H9 (cell line): ENCODE measurements at regions not wholly inside any gene's neighbourhood (a gene's known extent, or its start where the extent isn't known, plus 50 kb on each side); places are given as distances from the start of the nearest gene placed in this dataset.

Experiments used
- DNase-seq: peaks from one replicate; pipeline ENCODE4 v3.0.0-alpha.2; 2017
- H2AFZ ChIP-seq: one replicate; pipeline ENCODE4 v1.6.1; 2013; ENCODE audit warnings: mild to moderate bottlenecking, low read length, control low read depth, moderate library complexity
- H2AK5ac ChIP-seq: 2 replicates; pipeline ENCODE4 v1.6.1; 2013; ENCODE audit warnings: low read length, control low read depth, mixed read lengths; ENCODE audit not compliant: insufficient read length
- H2BK120ac ChIP-seq: one replicate; pipeline ENCODE4 v1.6.1; 2013; ENCODE audit warnings: low read depth, mild to moderate bottlenecking, low read length, control low read depth, inconsistent platforms; ENCODE audit not compliant: poor library complexity, severe bottlenecking
- H2BK12ac ChIP-seq: 2 replicates; pipeline ENCODE4 v1.6.1; 2013; ENCODE audit warnings: low read length, control low read depth, mixed read lengths, low read depth; ENCODE audit not compliant: insufficient read length
- H2BK15ac ChIP-seq: 2 replicates; pipeline ENCODE4 v1.6.1; 2013; ENCODE audit warnings: low read depth, low read length, control low read depth
- H2BK20ac ChIP-seq: one replicate; pipeline ENCODE4 v1.6.1; 2013; ENCODE audit warnings: low read depth, mild to moderate bottlenecking, low read length, control low read depth, inconsistent platforms; ENCODE audit not compliant: poor library complexity, severe bottlenecking
- H2BK5ac ChIP-seq: 2 replicates; pipeline ENCODE4 v1.6.1; 2013; ENCODE audit warnings: low read length, control low read depth, mixed read lengths; ENCODE audit not compliant: insufficient read length
- H3K14ac ChIP-seq: 2 replicates; pipeline ENCODE4 v1.6.1; 2013; ENCODE audit warnings: low read length, control low read depth; ENCODE audit not compliant: insufficient read depth
- H3K18ac ChIP-seq: 2 replicates; pipeline ENCODE4 v1.6.1; 2013; ENCODE audit warnings: low read depth, mild to moderate bottlenecking, mixed read lengths, low read length, control low read depth; ENCODE audit not compliant: insufficient read length
- H3K23ac ChIP-seq: 2 replicates; pipeline ENCODE4 v1.6.1; 2013; ENCODE audit warnings: low read length, control low read depth, mixed read lengths, low read depth; ENCODE audit not compliant: insufficient read length
- H3K23me2 ChIP-seq: 2 replicates; pipeline ENCODE4 v1.6.1; 2013; ENCODE audit warnings: low read depth, mild to moderate bottlenecking, mixed read lengths, low read length, control low read depth; ENCODE audit not compliant: insufficient read length, poor library complexity, severe bottlenecking
- H3K27ac ChIP-seq: 2 replicates; pipeline ENCODE4 v1.5.1; 2013; ENCODE audit warnings: low read length, control low read depth, mixed read lengths, low read depth; ENCODE audit not compliant: insufficient read length
- H3K27me3 ChIP-seq: 2 replicates; pipeline ENCODE4 v1.6.1; 2013; ENCODE audit warnings: low read length, control low read depth, inconsistent platforms; ENCODE audit not compliant: insufficient read depth
- H3K4ac ChIP-seq: 2 replicates; pipeline ENCODE4 v1.6.1; 2013; ENCODE audit warnings: low read depth, mild to moderate bottlenecking, control low read depth, inconsistent platforms, low read length, moderate library complexity
- H3K4me1 ChIP-seq: 2 replicates; pipeline ENCODE4 v1.6.1; 2013; ENCODE audit warnings: low read length, control low read depth, inconsistent platforms; ENCODE audit not compliant: insufficient read depth
- H3K4me2 ChIP-seq: 2 replicates; pipeline ENCODE4 v1.6.1; 2013; ENCODE audit warnings: low read length, control low read depth, mixed read lengths; ENCODE audit not compliant: insufficient read length, insufficient read depth
- H3K56ac ChIP-seq: 2 replicates; pipeline ENCODE4 v1.6.1; 2013; ENCODE audit warnings: low read depth, mild to moderate bottlenecking, mixed read lengths, low read length, control low read depth; ENCODE audit not compliant: insufficient read length
- H3K79me1 ChIP-seq: 2 replicates; pipeline ENCODE4 v1.6.1; 2013; ENCODE audit warnings: low read depth, mild to moderate bottlenecking, moderate library complexity, low read length, control low read depth, inconsistent platforms; ENCODE audit not compliant: insufficient read depth, poor library complexity, severe bottlenecking
- H3K79me2 ChIP-seq: 2 replicates; pipeline ENCODE4 v1.6.1; 2013; ENCODE audit warnings: low read length, control low read depth, inconsistent platforms; ENCODE audit not compliant: insufficient read depth
- H3K9ac ChIP-seq: 2 replicates; pipeline ENCODE4 v1.6.1; 2013; ENCODE audit warnings: low read length, control low read depth, mixed read lengths; ENCODE audit not compliant: insufficient read length; ENCODE audit errors: extremely low read depth
- H3K9me3 ChIP-seq: one replicate; pipeline ENCODE4 v1.6.1; 2013; ENCODE audit warnings: low read depth, low read length, inconsistent platforms; ENCODE audit not compliant: control insufficient read depth
- H3T11ph ChIP-seq: one replicate; pipeline ENCODE4 v1.6.1; 2013; ENCODE audit warnings: mild to moderate bottlenecking, low read length, control low read depth, inconsistent platforms
- H4K20me1 ChIP-seq: one replicate; pipeline ENCODE4 v1.6.1; 2013; ENCODE audit not compliant: control insufficient read depth, insufficient read length, insufficient read depth
- H4K5ac ChIP-seq: 2 replicates; pipeline ENCODE4 v1.6.1; 2013; ENCODE audit warnings: low read depth, mild to moderate bottlenecking, mixed read lengths, low read length, control low read depth; ENCODE audit not compliant: insufficient read length
- H4K8ac ChIP-seq: replicated peaks from 2 replicates; pipeline ENCODE4 v1.6.1; 2013; ENCODE audit warnings: low read length, control low read depth, mixed read lengths, low read depth; ENCODE audit not compliant: insufficient read length
- H4K91ac ChIP-seq: 2 replicates; pipeline ENCODE4 v1.6.1; 2013; ENCODE audit warnings: low read depth, mild to moderate bottlenecking, moderate library complexity, mixed read lengths, low read length, control low read depth; ENCODE audit not compliant: insufficient read length
- H3K27ac Mint-ChIP-seq, 3 experiments: 2 replicates in 2 of 3; 3 replicates in 1 of 3; pipeline ENCODE4 v1.8.0; 2020 to 2021; ENCODE audit warnings: mixed read lengths in 3 of 3, mild to moderate bottlenecking in 1 of 3, moderate library complexity in 1 of 3
- H3K27me3 Mint-ChIP-seq: 2 replicates; pipeline ENCODE4 v1.8.0; 2021; ENCODE audit warnings: low read depth, mild to moderate bottlenecking, moderate library complexity, mixed read lengths
- H3K36me3 Mint-ChIP-seq, 3 experiments: 2 replicates in 2 of 3; 3 replicates in 1 of 3; pipeline ENCODE4 v1.8.0; 2020 to 2021; ENCODE audit warnings: low read depth in 3 of 3, mixed read lengths in 3 of 3; ENCODE audit not compliant: insufficient read depth in 1 of 3
- H3K4me1 Mint-ChIP-seq, 2 experiments: 2 replicates each; pipeline ENCODE4 v1.8.0; 2020; ENCODE audit warnings: mixed read lengths in 2 of 2
- H3K4me3 Mint-ChIP-seq, 2 experiments: 2 replicates in 1 of 2; 3 replicates in 1 of 2; pipeline ENCODE4 v1.8.0; 2020 to 2021; ENCODE audit warnings: mild to moderate bottlenecking in 2 of 2, mixed read lengths in 2 of 2, moderate library complexity in 1 of 2
- H3K9me3 Mint-ChIP-seq, 2 experiments: 2 replicates in 1 of 2; 3 replicates in 1 of 2; pipeline ENCODE4 v1.8.0; 2020; ENCODE audit warnings: mild to moderate bottlenecking in 2 of 2, mixed read lengths in 2 of 2, moderate library complexity in 1 of 2
- CTCF ChIP-seq: fragments of 200-600 bp; sonication (generic); conservative IDR thresholded peaks from 3 replicates; pipeline ENCODE4 v1.8.0; 2021; ENCODE audit warnings: antibody characterized with exemption, mild to moderate bottlenecking
- WGBS: extraction: QIAGEN DNeasy Blood & Tissue Kit; methylation state at CpG from one replicate; pipeline ENCODE4 v1.1.7; 2013; ENCODE audit warnings: missing lambda C conversion rate, low lambda C conversion rate, mixed read lengths; ENCODE audit not compliant: insufficient read length; ENCODE audit errors: extremely low coverage; 5-methylcytosine and 5-hydroxymethylcytosine counted together

- no peak overlapping the region for H4K5ac ChIP-seq
- WGBS = no CpG with 5 or more reads among the region's 5 CpGs
- no peak overlapping the region for H3K18ac ChIP-seq
- no peak for TF ChIP-seq CTCF
- H4K8ac ChIP-seq = no peak overlapping the region
- H4K91ac ChIP-seq = no peak overlapping the region
- H3T11ph ChIP-seq = no peak overlapping the region
- DNase-seq = no peak
- no peak overlapping the region for H2AFZ ChIP-seq
- H3K56ac ChIP-seq = no peak overlapping the region
- H3K4me1 ChIP-seq = no peaks in the 10 kb centered on the region
- H2BK20ac ChIP-seq = no peak overlapping the region
- Mint-ChIP-seq H3K4me3 (no peak overlapping the region), H3K9me3 (no peaks in the 10 kb centered on the region), H3K27me3 (no peaks in the 10 kb centered on the region; the same call in none of the 2 replicates), H3K4me1 (0 out of 4 replicates have a peak, but pooled peaks cover 0 to 3% of the 10 kb centered on the region in 2 experiments), H3K36me3 (no peaks in the 10 kb centered on the region), H3K27ac (no peak overlapping the region)
- H3K9ac ChIP-seq = no peak overlapping the region
- H3K27ac ChIP-seq = no peak overlapping the region
- H3K23ac ChIP-seq = no peak overlapping the region
- H3K4ac ChIP-seq = no peak overlapping the region
- no peaks in the 10 kb centered on the region for H3K23me2 ChIP-seq
- no peak overlapping the region for H3K14ac ChIP-seq
- no peak overlapping the region for H2BK15ac ChIP-seq
- H3K79me1 ChIP-seq = no peaks in the 10 kb centered on the region
- H2BK120ac ChIP-seq = no peak overlapping the region
- H3K27me3 ChIP-seq = no peaks in the 10 kb centered on the region
- H2AK5ac ChIP-seq = no peak overlapping the region
- H3K9me3 ChIP-seq = no peaks in the 10 kb centered on the region
- no peak overlapping the region for H3K4me2 ChIP-seq
- no peaks in the 10 kb centered on the region for H4K20me1 ChIP-seq
- no peak overlapping the region for H2BK12ac ChIP-seq
- no peak overlapping the region for H2BK5ac ChIP-seq
- H3K79me2 ChIP-seq = no peaks in the 10 kb centered on the region
These were observed 96.5 kb upstream of the KLF3 start for GRCh38 chr4:38567457-38567856.
